Left forelimb (tissue), 1 donor: ENCODE measurements at regions not wholly inside any gene's neighbourhood (a gene's known extent, or its start where the extent isn't known, plus 50 kb on each side); places are given as distances from the start of the nearest gene placed in this dataset.
A peak's percentile ranks its signal among the peaks of the same experiment; 100 is the strongest.

Experiments
- DNase-seq: peaks from one replicate; pipeline ENCODE4 v3.0.0-alpha.2; 2018; ENCODE audit warnings: low spot score

DNA sequence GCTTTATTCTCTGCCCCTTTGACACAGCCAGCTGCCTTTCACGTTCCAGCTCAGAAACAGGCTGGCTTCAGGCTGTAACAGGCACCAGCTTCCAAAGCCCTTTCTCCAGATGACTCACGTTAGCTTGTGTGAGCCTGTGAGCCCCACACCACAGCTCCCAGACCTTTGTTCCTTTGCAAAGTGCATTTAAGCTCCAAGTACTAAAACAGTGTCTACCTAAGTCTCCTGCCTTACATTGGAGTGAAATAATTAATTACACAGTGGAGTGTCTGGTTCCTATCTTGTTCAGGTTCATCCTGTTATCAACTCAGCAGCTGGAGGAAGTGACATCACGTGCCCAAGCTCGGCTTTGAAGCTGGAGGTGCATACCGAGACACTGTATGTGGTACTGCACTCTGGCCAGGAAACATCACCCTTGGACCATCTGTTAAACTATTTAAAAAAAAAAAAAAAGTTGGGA lies 475.8 kb downstream of the FOXO1 start:
- no peak for DNase-seq

DNA sequence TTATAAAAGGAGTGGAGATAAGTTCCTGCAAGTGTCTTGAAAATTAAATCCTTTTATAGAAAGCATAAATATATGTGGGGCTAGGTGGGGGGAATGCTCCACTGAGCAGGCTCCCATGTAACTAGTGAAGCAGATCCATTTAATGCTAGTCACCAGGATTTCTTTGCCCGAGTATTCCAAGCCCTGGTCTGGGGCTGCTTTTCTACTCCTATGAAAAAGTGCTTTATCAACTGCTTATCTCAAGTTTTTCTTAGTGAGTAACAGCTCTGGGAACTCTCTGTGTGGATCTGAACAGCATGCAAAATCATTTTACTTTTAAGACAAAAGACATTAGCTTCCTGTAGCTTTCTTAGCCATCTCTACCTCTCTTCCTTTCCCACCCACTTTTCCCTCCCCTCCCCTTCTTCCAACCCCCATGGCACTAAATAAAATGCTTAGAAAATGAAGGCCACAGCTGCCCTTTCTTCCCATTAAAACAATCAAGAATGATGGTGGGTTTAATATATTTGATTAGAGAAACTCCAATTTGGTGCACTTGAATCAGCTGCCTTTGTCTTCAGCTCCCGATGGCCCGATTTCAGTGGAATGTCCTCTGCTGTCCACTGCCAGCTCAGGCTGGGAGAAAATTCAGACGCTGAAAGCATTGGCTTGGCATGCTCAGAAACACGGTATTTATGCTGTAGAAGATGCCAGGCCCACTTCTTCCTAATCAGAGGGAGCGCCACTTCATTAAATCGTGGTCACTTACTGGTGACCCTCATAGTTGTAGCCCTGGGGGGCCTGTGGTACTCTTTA lies 475.1 kb downstream of the FOXO1 start:
- DNase-seq, result no peak

DNA sequence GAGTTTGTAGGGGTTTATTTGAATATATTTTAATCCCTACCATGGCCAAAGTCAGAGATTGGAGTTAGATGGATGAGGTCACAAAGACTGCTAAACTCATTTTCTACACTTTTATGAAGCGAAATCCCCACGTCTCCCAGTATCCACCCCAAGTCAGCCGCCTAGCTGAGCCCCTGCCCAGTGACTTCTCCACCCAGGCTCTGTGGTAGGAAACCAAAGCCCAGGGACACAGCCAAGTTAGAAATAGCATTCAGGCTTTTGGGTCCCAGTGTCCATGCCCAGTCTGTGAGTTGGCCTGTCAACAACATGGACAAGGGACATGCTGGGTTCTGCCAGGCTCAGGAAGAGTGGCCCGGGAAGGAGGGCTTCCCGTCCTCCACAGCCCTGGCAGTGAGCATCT lies 474.0 kb downstream of the FOXO1 start:
- DNase-seq, result no peak

DNA sequence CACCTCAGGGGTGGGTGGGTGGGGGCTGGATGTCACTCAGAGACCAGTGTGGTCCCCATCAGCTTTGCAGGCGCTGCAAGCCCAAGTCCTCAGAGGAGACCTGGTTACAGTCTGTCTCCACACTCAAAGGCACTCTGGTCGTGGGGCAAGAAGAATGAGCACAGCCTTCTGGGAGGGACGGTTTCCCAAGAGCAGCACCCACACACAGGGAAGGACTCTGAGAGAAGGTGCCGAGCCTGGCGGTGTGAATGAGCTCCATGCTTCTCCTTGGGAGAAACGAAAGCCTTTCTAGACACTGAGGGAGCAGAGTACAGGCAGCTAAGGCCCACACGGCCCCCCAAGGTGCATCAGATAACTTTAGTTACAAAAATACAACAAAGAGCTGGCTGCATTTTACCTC lies 473.6 kb downstream of the FOXO1 start:
- no peak for DNase-seq

DNA sequence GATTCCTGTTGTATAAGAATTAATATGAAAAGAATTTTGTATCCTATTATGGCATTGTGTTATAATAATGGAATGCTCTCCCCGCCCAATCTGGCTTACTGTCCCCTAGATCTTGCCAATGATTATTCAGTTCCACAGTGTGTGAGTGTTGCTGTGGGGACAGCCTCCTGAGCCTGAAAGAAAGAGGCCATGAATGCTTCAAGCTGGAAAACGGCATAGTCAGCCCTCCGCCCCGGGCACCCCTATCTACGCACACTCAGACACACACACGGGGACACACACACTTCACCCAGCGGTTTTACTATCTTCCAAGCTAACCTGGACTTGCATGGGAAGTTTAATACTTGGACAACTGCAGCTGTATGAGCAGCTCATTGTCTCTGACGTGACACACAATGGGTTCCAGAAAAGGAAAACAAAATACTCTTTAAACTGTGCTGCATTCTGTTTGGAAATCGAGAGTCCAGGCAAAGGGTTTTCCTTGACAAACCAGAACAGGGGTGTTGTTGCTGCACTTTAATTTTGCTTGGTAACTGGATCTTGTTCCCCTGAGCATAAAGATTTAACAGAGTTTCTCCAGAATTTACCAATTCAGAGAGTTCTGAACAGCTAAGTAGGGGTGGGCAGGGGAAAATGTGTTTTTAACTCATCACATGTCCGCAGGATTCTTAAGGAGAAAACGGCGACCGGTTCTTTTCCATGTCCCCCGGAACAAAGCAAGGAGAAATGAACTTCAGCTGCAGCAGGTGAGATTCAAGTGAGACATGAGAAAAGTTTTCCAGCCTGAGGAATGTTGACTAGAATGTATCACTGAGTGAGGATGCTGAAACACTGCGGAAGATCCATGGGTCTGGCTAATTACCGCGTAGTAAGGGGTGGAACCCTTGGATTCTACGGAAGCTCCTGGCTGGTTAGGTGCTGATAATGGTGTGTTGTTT lies 472.9 kb downstream of the FOXO1 start:
- peak; percentile 81 for DNase-seq

DNA sequence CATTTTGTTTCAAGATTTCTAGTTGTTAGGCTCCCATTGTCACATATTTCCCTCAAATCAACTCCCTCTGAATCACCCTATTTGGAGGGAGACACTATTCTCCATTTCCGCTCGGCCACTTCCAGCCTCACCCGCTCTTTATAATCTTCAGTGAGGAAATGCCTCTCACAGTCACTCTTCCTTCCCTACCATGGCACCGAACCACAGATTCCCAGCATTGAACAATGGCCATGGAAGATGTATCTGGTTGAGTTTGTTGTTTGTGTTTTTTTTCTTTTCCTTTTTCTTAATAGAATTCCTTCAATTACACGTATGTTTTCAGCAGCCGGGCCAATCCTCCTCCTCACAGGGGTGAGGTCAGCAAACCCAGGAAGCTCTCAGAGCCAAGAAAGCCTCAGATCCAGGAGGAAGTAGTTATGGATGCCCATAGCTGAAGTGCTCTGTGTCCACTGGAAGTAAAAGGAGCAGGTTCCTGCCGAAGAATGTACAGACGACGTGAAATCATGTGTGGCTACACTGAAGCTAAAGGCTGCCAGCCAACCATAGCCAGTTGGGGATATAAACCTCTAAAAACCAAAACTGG lies 472.1 kb downstream of the FOXO1 start:
- no peak for DNase-seq

DNA sequence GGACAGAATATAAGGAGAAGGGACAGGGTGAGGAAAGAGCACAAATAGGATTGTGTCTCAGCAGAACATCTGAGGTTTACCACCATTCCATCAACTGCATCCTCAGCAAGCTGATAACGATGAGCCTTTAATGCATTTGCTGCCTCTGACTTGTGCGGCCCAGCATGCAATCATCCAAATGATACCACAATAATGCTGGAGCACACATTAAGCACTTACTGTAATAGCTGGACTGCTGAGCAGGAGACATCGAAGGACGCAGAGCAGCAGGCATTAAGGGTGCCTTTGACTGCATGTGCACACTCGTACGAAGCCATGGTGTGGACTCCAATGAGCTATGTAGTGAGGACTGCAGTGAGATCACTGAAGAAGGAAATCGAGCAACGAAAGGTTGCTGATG lies 469.4 kb downstream of the FOXO1 start:
- no peak for DNase-seq

DNA sequence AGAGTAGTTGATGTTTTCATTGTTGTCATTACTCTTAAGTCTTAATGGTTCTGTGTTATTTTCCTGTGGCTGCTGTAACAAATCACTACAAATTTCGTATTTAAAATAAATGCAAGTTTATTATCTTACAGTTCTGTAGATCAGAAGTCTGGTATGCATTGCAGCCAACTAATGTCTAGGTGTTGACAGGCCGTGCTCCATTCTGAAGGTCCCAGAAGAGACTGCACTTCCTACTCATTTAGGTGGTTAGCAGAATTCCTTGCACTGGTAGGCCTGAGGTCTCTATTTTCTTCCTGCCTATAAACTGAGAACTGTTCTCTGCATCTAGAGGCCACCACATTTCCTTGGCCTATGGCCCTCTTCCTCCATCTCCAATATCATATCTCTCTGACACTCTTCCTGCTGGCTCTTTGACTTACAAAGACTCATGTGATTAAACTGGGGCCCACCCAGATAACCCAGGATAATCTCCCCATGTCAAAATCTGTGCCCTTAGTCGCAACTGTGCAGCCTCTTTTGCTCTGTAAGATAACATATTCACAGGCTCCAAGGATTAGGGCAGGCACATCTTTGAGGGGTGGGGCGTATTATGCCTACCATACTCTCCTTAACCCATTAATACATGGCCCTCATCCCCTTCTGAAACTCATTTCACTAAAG lies 468.4 kb downstream of the FOXO1 start:
- no peak for DNase-seq

DNA sequence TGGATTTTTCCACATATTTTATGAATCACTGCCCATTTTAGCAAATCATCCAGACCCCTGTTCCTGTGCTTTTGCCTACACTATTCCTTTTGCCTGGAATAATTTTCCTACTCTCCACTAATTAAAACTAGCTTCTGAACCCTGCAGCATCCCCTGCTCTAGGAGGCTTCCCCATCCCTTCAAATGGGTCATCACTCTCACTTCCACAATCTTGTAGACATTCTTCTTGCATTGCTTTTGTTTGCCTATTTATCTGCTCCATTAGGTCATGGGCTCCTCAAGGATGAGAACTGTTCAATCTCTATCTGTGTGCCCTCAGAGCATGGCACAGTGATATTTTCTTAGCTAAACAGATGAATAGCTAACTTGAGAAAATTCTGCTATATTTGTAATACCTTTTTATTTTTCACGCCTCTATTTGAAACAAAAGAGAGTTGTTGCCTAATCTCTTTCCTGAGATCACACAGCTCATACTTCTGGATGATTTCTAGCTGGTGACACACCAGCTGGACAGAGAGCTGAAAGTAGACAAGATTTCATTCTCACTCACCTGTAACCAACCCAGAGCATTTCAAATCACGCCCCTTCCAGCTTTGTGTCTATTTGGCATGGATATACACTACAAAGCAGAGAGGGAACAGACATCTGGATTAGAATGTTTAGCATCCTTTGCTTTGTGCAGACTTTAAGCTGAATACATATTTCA lies 466.0 kb downstream of the FOXO1 start:
- no peak for DNase-seq

DNA sequence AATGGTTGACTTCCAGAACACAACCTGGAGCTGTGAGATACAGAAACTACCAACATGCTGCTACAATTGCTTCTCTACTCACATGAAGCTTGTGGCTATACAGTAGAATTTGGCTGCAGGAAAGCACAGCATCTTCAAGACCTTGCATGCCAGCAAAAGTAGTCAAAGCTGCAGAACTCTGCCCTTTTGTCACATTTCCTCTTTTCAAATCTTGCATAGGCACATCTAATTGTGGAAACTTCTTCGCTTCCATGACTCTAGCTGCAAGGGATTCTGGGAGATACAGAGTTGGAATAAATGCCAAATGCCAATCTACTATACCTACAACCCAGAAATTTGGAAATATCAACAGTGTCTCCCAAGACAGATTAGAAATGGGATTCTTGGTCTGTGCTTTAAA lies 462.2 kb downstream of the FOXO1 start:
- DNase-seq, result no peak

DNA sequence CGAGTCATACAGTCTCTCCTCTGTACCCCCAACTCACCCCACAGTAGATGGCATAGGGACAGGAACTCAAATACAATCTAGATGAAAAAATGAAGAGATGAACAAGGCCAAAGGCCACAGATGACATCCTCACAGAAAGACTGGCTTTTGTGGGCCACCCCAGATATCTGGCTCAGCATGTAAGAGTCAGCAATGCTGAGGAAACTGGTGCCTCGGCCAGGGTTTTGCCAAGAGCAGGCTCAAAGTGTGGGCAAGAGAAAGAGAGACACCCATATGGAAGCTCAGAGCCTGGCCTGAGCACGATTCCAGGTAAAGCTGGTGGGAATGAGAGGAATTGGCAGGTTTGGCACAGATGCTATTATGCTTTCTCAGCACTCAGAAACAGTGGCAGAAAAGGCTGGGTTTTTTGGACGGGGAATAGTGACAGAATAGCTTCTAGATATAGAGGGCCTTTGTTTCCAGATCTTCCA lies 460.6 kb downstream of the FOXO1 start:
- DNase-seq, result no peak

DNA sequence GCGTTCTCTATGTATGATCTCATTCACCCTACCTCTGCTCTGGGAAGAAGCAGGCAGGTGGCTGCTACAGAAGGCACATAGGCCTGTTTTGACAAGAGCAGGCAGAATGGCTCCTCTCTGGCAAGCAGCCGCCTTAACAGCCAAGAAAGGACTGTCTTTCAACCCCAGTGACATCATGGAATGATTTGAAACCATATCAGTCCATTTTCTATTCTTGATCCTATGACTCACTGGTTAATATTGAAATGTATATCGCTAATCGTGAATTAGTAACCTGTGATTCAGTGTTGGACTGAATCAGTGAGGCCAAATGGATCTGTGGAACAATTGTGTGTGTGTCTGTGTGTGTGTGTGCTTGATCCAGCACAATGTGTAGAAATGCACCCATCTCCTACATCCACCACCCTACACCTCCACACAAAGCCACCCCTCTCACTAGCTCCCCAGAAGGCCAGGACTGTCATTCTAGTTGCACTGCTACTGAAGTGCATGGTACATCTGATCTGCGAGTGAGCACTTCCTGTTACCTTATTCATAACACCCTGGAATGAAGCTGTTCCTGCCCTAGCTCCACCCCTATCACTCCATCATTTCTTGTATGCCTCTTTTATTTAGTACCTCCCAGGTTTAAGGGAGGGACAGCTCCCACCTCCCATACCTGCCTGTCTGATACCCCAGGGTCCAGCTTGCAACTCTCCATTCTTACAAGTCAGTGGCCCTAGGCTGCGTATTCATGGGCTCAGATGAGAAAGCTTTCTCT lies 460.0 kb downstream of the FOXO1 start:
- DNase-seq, result no peak

DNA sequence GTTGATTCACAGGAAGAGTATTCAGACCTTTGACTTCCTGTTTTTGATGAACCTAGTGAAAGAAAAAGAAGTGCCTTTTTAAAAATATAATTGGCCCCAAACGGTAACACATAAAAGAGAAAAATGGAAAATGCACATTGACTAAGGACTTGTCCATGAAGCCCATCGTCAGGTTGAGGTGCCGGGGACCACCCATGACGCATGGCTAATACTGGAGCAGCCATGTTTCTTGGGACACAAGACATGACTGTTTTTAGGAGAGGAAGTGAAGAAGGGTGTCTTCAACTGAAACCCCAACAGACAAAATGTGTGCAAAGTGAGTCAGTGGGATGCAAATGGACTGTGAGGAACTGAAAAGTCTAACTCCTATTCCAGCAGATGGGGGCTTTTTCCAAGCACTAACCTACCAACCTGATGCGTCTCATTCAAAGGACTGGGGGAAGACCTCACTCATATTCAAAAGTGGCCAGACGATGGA lies 459.4 kb downstream of the FOXO1 start:
- no peak for DNase-seq

DNA sequence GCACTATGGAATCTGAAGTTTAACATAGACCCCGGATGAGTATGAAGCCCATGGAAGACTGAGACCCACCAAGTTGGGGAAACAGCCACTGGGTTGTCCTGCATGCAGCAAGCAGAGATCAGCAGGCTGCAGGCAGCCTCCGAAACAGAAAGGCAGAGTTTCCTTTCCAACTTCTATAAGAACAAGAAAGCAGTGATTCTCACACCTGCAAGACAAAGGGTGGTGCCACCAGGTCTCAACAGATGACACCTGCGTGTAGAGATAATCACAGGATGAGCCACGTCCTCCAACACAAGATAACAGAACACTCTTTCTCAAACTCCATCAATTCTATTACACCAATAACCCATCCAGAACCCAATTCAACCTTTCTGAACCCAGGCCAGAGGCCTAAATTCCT lies 457.9 kb downstream of the FOXO1 start:
- DNase-seq, result no peak

DNA sequence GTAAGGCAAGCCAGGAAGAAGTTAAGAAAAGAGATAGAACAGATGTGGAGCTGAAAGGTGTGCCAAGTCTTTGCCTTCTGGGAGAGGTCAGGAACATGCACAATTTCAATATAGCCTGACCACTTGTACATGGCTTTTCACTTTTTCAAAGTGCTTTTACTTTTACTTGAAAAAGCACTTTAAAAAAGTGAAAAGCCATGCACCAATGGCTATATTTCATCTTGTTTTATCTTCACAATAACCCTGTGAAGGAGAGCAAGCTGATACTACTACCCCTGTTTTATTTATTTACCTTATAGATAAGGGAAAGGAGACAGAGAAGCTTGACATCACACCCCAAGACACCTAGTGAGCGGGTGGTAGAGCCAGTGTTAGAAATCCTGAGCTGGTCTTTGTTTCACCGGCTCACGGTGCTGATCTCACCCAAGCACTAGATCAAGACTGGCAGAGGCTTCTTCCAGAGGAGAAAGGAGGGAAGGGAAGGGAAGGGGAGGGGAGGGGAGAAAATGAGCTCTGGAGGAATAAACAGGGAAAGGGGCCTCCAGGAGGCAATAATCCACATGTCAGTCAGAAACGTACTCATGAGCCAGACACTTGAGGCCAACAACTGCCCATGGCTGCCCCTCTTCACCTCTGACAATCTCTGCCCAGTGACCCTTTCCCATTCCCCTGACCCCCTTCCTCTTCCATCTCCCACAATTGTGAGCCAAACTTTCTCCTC lies 455.4 kb downstream of the FOXO1 start:
- DNase-seq, result no peak

DNA sequence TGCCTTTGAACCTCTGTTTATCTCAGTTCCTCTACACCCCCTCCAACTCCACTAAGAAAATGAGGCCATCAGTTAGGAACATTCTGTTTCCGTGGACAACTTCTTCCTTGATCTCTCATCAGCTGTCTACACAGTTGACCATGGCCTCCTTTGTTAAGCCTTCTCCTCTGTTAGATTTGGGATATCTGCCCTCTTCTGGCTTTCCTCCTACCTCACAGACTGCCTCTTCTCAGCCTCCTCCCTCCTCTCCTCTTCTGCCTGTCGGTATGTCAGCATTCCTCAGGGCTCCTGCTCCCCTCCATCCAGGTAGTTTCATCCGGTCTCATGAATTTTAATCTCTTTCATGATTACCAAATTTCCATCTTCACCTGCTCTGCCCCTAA lies 454.9 kb downstream of the FOXO1 start:
- no peak for DNase-seq

DNA sequence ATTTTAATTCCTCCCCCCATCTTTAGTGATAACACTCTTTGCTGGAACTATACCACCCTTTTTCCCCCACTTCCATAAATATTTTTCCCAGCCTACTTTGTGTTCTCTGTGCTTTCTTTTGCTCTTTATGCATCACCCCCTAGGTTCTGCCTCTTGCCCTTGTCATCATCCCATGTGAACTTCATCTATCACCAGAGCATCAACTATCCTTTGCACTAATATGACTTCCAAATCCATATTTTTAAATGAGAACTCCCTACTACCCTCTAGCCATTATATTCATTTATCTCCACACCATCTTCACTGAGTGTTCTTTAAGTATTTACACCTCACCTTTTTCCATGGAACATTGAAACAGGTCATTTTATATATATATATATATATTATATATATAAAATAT lies 452.7 kb downstream of the FOXO1 start:
- DNase-seq, result no peak

DNA sequence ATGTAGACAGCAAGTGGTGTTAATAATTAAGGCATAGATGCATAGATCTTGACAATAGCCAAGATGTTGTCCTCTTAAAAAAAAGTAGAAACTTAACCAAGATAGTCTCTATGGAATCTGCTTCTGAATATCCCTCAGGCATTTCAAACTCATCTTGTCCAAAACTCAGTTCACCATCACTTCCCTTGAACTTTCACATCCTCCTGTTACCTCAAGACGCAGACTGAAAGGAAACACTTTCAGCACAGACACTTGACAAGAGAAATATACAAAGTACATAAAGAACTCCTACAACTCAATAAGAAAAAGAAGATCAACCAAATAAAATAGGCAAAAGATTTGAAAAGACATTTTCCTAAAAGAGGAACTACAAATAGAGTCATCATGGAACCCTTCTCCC lies 451.1 kb downstream of the FOXO1 start:
- no peak for DNase-seq

DNA sequence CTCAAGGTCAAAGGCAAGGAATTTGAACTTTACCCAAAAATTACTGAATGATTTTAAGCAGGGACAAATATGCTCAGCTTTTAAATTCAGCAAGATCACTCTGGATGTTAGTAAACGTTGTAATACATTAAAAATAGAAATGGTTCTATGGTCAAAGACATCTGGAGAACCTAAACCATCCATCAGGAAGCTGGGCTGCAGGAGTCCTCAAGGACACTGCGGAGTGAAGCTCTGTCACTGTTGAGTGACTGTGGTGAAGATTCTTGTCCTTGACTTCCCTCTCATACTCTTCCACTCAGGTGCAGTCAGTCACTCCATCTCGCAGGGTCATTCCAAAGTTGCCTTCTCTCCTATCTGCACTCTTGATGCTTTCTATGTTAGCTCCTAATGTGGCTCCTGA lies 450.7 kb downstream of the FOXO1 start:
- no peak for DNase-seq

DNA sequence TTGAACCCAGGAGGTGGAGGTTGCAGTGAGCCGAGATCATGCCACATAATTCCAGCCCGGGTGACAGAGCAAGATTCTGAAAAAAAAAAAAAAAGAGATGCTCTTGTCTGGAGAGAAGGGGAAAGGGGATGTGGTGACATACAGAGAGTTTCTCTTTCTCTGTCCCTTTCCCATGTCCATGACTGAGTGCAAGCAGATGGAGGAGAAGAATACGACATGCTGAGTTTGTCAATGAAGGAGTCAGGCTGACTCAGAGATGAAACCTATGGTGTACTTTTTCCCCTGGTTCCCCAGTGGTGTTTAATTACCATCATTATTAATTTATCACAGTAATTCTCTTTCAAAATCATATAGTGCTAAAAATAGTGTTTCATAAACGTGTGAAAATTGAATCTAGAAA lies 448.8 kb downstream of the FOXO1 start:
- no peak for DNase-seq
